Testis (tissue), 2 donors: ENCODE measurements at regions not wholly inside any gene's neighbourhood (a gene's known extent, or its start where the extent isn't known, plus 50 kb on each side); places are given as distances from the start of the nearest gene placed in this dataset.
"Not testable (repeated sequence)": the region's sequence is repeated elsewhere in the genome, so short reads cannot be mapped to it uniquely, and the experiment has no call there.

Experiments
- CTCF ChIP-seq, 3 experiments: fragments of 450-650 bp in 2 of 3; fragments of 200-600 bp in 1 of 3; sonication (generic) in 1 of 3; IDR thresholded peaks; one replicate each; pipeline ENCODE4 v1.5.1; 2016 to 2019; ENCODE audit warnings: antibody characterized with exemption in 3 of 3, mild to moderate bottlenecking in 2 of 3, moderate library complexity in 1 of 3
- POLR2A ChIP-seq: fragments of 450-650 bp; IDR thresholded peaks from one replicate; pipeline ENCODE4 v1.6.1; 2017; ENCODE audit warnings: antibody characterized with exemption, mild to moderate bottlenecking, moderate library complexity

GRCh38 chr18:65605352-65605751 lies 145.5 kb upstream of the CDH7 start:
- not testable (repeated sequence) for TF ChIP-seq POLR2A; CTCF (IDR thresholded peaks at IDR 0.05)
